ENCODE measurements at regions not wholly inside any gene's neighbourhood (a gene's known extent, or its start where the extent isn't known, plus 50 kb on each side); places are given as distances from the start of the nearest gene placed in this dataset.
"Not testable (repeated sequence)": the region's sequence is repeated elsewhere in the genome, so short reads cannot be mapped to it uniquely, and the experiment has no call there.

DNA sequence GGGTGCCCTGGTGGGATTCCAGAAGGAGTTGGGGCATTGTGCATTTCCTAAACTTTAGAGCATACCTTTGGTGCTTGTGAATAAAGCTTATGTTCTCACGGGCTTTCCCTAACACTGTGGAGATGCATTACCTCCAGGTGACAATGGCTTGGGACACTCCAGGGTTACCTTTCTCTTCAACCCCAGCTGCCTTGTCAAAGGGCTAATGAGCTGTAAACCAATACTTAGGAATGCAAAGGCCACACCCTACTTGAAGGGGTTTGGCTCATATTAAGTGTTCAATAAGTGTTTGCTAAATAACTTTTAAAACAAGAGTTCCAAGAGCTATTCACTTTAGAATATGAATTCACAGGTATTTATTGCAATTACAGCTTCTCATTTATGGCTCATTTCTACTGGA lies 122.6 kb downstream of the TRIM43 start:
- H3K9me1 ChIP-seq (ENCODE audit: insufficient read depth, low read length); BruUV-seq (replicated peaks); H3K9me3 ChIP-seq (ENCODE audit: control insufficient read depth, insufficient read depth, low read length); H3K36me3 ChIP-seq (ENCODE audit: control insufficient read depth, insufficient read depth, low read length); H3K27ac ChIP-seq (ENCODE audit: insufficient read depth, low read length); H4K8ac ChIP-seq (ENCODE audit: low read depth in 2 of 2, low read length in 2 of 2); H2BK15ac ChIP-seq (ENCODE audit: low read depth, low read length); H3K79me1 ChIP-seq (ENCODE audit: low read depth in 1 of 2, low read length in 2 of 2); H3K23ac ChIP-seq (ENCODE audit: low read depth, low read length); H2BK120ac ChIP-seq (ENCODE audit: low read depth, low read length); in situ Hi-C loops (cut with MboI; ENCODE audit: low sequenced_read_pairs); ATAC-seq (ENCODE audit: low read depth); DNase-seq; H4K5ac ChIP-seq (ENCODE audit: low read depth, low read length); H4K91ac ChIP-seq (ENCODE audit: insufficient read depth, low read depth, low read length); H3K56ac ChIP-seq (ENCODE audit: extremely low read depth, insufficient read depth, low read length); H3K4ac ChIP-seq (ENCODE audit: low read depth, low read length); H2AK5ac ChIP-seq (ENCODE audit: low read depth, low read length); intact Hi-C loops (cut with micrococcal nuclease); dilution Hi-C loops (cut with HindIII; ENCODE audit: low sequenced_read_pairs, unreplicated experiment); H2AK9ac ChIP-seq (replicated peaks; ENCODE audit: low read depth, low read length, poor library complexity); H2BK5ac ChIP-seq (ENCODE audit: low read depth, low read length, poor library complexity, severe bottlenecking); H4K20me1 ChIP-seq (ENCODE audit: insufficient read depth, low read length); H3K14ac ChIP-seq (replicated peaks; ENCODE audit: low read depth, low read length); CTCF ChIA-PET; POLR2A ChIA-PET (ENCODE audit: unreplicated experiment); H3K4me3 ChIP-seq (ENCODE audit: insufficient read depth, low read depth, low read length); H2BK20ac ChIP-seq (ENCODE audit: low read depth, low read length); H3K9ac ChIP-seq (ENCODE audit: low read depth, low read length); H3K4me2 ChIP-seq (ENCODE audit: low read depth, low read length); H2AFZ ChIP-seq (replicated peaks; ENCODE audit: low read length, poor library complexity); H3K18ac ChIP-seq (ENCODE audit: low read depth, low read length); H3K4me1 ChIP-seq (ENCODE audit: control insufficient read depth, insufficient read depth, low read length): not testable (repeated sequence)
- H3K27me3 ChIP-seq (ENCODE audit: control insufficient read depth, insufficient read depth, low read length) = peaks cover 20% of the 10 kb centered on the region
- WGBS, 2 experiments (ENCODE audit: extremely low coverage in 2 of 2, insufficient read length in 1 of 2) = no CpG with 5 or more reads among the region's 1 CpG
